Vagina (tissue), 2 donors: ENCODE measurements at regions not wholly inside any gene's neighbourhood (a gene's known extent, or its start where the extent isn't known, plus 50 kb on each side); places are given as distances from the start of the nearest gene placed in this dataset.

Experiments
- POLR2A ChIP-seq, 2 donors: fragments of 450-650 bp; IDR thresholded peaks; one replicate each; pipeline ENCODE4 v1.6.1; 2017; ENCODE audit warnings: antibody characterized with exemption in 2 of 2, mild to moderate bottlenecking in 2 of 2, moderate library complexity in 2 of 2
- POLR2AphosphoS5 ChIP-seq, 2 donors: sonication (generic); formaldehyde crosslinking; IDR thresholded peaks; one replicate each; pipeline ENCODE4 v1.9.0; 2017; ENCODE audit warnings: antibody characterized with exemption in 2 of 2, mild to moderate bottlenecking in 2 of 2, low read depth in 1 of 2; ENCODE audit not compliant: insufficient read depth in 1 of 2
- TF ChIP-seq, protein P1 (sequence below), 3 experiments: fragments of 450-650 bp in 2 of 3; fragments of 200-600 bp in 1 of 3; sonication (generic) in 1 of 3; IDR thresholded peaks; one replicate each; pipeline ENCODE4 v1.5.1; 2017 to 2019; ENCODE audit warnings: antibody characterized with exemption in 3 of 3, mild to moderate bottlenecking in 2 of 3, moderate library complexity in 2 of 3

DNA sequence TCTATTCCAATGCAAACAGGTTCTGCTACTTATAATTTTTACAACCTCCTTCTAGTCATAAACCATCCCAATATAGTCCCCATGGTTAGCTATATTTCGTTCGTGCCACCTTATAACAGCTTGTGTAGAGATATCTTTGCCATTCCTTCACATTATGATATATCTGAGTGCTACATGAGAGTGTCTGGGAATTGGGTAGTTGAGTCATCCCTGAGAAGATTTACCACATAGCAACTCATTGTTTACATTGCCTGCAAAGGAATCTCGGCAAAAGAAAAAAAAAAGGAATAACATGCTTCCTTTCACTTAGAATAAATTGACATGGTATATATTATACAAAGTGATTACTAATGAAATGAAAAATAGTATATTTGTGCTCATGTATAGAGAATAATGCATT, 86.0 kb upstream of the VGLL3 start:
- TF ChIP-seq, protein P1, sequence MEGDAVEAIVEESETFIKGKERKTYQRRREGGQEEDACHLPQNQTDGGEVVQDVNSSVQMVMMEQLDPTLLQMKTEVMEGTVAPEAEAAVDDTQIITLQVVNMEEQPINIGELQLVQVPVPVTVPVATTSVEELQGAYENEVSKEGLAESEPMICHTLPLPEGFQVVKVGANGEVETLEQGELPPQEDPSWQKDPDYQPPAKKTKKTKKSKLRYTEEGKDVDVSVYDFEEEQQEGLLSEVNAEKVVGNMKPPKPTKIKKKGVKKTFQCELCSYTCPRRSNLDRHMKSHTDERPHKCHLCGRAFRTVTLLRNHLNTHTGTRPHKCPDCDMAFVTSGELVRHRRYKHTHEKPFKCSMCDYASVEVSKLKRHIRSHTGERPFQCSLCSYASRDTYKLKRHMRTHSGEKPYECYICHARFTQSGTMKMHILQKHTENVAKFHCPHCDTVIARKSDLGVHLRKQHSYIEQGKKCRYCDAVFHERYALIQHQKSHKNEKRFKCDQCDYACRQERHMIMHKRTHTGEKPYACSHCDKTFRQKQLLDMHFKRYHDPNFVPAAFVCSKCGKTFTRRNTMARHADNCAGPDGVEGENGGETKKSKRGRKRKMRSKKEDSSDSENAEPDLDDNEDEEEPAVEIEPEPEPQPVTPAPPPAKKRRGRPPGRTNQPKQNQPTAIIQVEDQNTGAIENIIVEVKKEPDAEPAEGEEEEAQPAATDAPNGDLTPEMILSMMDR (IDR thresholded peaks at IDR 0.05) = no peak
- TF ChIP-seq POLR2AphosphoS5 (IDR thresholded peaks at IDR 0.05; ENCODE audit: insufficient read depth in 1 of 2, low read depth in 1 of 2) (no peak), POLR2A (IDR thresholded peaks at IDR 0.05) (no peak)
